ENCODE measurements at regions not wholly inside any gene's neighbourhood (a gene's known extent, or its start where the extent isn't known, plus 50 kb on each side); places are given as distances from the start of the nearest gene placed in this dataset.

DNA sequence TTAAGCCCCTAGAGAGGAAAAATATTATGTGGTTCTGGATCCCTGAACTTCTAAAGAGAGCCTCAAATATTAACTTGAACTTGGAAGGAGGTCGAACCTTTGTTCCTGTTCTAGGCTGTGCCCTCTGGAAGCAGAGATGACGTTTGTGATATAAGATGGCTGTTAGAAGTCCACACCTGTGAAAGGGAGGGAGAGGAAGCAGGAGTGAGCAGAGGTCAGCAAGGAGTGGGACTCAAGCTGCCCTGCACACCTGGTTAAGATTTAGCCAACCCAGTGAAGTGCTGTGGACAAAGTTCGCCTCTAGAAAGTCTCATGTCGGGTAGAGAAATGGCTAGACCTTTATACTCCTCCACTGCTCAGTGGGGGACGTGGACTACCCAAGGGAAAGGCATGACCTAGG is 566.2 kb downstream of the MID1IP1 start (continued):
- TF ChIP-seq REST (IDR thresholded peaks at IDR 0.05; ENCODE audit: low read depth) (no peak), SIN3A (IDR thresholded peaks at IDR 0.05; ENCODE audit: low read depth) (no peak), FOSL1 (IDR thresholded peaks at IDR 0.05; ENCODE audit: low read depth) (no peak), POLR2A (IDR thresholded peaks at IDR 0.05; ENCODE audit: borderline replicate concordance, extremely low read depth, insufficient read depth, insufficient read length) (no peak), TCF7L2 (IDR thresholded peaks at IDR 0.05; ENCODE audit: borderline replicate concordance, extremely low read depth, insufficient read depth, insufficient read length) (no peak)

- H4K20me1 ChIP-seq (ENCODE audit: insufficient read depth), result no peaks in the 10 kb centered on the region
- H3K27me3 ChIP-seq (ENCODE audit: insufficient read depth, low read length), result no peaks in the 10 kb centered on the region
- no peak overlapping the region for H3K4me2 ChIP-seq (ENCODE audit: low read length)
- DNase-seq (ENCODE audit: low read depth, low spot score), result no peak
- no peaks in the 10 kb centered on the region for H3K79me2 ChIP-seq (ENCODE audit: insufficient read depth, low read length)
- ChIA-PET CTCF (no interaction called here), POLR2A (no interaction called here), RAD21 (ENCODE audit: low non-redundant PET in 1 of 2, low total read pairs in 2 of 2, uncharacterized antibody in 2 of 2, unreplicated experiment in 2 of 2) (no interaction called here)
- BruUV-seq (replicated peaks), result no TSS peak
- H3K9ac ChIP-seq (ENCODE audit: low read length), result no peak overlapping the region
- intact Hi-C loops (cut with micrococcal nuclease), result no loop called here
- no peaks in the 10 kb centered on the region for H3K9me3 ChIP-seq (ENCODE audit: control insufficient read depth in 1 of 2, insufficient read depth in 1 of 2, low read depth in 1 of 2, low read length in 2 of 2)
- no peaks in the 10 kb centered on the region for H3K36me3 ChIP-seq (ENCODE audit: control insufficient read depth in 1 of 2, insufficient read depth in 2 of 2, low read length in 2 of 2)
- no peak overlapping the region for H3K27ac ChIP-seq (ENCODE audit: low read depth, low read length)
- TF ChIP-seq JUND (IDR thresholded peaks at IDR 0.05) (no peak), SIN3A (IDR thresholded peaks at IDR 0.05; ENCODE audit: low read depth) (no peak), ATF3 (IDR thresholded peaks at IDR 0.05) (no peak), CBX3 (IDR thresholded peaks at IDR 0.05; ENCODE audit: low read depth) (no peak), REST (IDR thresholded peaks at IDR 0.05; ENCODE audit: low read depth) (no peak), FOSL1 (IDR thresholded peaks at IDR 0.05; ENCODE audit: low read depth) (no peak), SRF (IDR thresholded peaks at IDR 0.05; ENCODE audit: low read depth) (no peak), ELF1 (IDR thresholded peaks at IDR 0.05; ENCODE audit: borderline replicate concordance, low read depth) (no peak), CEBPB (IDR thresholded peaks at IDR 0.05; ENCODE audit: low read depth) (no peak), POLR2A (IDR thresholded peaks at IDR 0.05; ENCODE audit: borderline replicate concordance, extremely low read depth, insufficient read depth, insufficient read length) (no peak)
- TF ChIP-seq, protein P1, sequence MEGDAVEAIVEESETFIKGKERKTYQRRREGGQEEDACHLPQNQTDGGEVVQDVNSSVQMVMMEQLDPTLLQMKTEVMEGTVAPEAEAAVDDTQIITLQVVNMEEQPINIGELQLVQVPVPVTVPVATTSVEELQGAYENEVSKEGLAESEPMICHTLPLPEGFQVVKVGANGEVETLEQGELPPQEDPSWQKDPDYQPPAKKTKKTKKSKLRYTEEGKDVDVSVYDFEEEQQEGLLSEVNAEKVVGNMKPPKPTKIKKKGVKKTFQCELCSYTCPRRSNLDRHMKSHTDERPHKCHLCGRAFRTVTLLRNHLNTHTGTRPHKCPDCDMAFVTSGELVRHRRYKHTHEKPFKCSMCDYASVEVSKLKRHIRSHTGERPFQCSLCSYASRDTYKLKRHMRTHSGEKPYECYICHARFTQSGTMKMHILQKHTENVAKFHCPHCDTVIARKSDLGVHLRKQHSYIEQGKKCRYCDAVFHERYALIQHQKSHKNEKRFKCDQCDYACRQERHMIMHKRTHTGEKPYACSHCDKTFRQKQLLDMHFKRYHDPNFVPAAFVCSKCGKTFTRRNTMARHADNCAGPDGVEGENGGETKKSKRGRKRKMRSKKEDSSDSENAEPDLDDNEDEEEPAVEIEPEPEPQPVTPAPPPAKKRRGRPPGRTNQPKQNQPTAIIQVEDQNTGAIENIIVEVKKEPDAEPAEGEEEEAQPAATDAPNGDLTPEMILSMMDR (IDR thresholded peaks at IDR 0.05 in 2 of 3, conservative IDR thresholded peaks at IDR 0.05 in 1 of 3; ENCODE audit: borderline replicate concordance in 1 of 3, insufficient read depth in 1 of 3, low read depth in 2 of 3, low read length in 2 of 3), result no peak
- TF ChIP-seq, protein P2, sequence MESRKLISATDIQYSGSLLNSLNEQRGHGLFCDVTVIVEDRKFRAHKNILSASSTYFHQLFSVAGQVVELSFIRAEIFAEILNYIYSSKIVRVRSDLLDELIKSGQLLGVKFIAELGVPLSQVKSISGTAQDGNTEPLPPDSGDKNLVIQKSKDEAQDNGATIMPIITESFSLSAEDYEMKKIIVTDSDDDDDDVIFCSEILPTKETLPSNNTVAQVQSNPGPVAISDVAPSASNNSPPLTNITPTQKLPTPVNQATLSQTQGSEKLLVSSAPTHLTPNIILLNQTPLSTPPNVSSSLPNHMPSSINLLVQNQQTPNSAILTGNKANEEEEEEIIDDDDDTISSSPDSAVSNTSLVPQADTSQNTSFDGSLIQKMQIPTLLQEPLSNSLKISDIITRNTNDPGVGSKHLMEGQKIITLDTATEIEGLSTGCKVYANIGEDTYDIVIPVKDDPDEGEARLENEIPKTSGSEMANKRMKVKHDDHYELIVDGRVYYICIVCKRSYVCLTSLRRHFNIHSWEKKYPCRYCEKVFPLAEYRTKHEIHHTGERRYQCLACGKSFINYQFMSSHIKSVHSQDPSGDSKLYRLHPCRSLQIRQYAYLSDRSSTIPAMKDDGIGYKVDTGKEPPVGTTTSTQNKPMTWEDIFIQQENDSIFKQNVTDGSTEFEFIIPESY (IDR thresholded peaks at IDR 0.05; ENCODE audit: extremely low read depth, insufficient replicate concordance, low read length), result no peak
- no peak overlapping the region for H2AFZ ChIP-seq (ENCODE audit: low read depth, low read length, poor library complexity, severe bottlenecking)
- no peak overlapping the region for H3K4me3 ChIP-seq (replicated peaks in 1 of 2; ENCODE audit: low read depth in 1 of 2, low read length in 2 of 2)
- no peak for ATAC-seq
- H3K9me2 ChIP-seq (ENCODE audit: insufficient read depth), result no peaks in the 10 kb centered on the region
- H3K4me1 ChIP-seq (ENCODE audit: control insufficient read depth in 1 of 2, insufficient read depth in 2 of 2, low read length in 2 of 2), result no peaks in the 10 kb centered on the region
Measured at GRCh38 chrX:39372115-39372514, 570.9 kb downstream of the MID1IP1 start.

All from HCT116 (cell line).